ENCODE measurements at regions not wholly inside any gene's neighbourhood (a gene's known extent, or its start where the extent isn't known, plus 50 kb on each side); places are given as distances from the start of the nearest gene placed in this dataset.

GRCh38 chr16:50985733-50986132 is 165.3 kb downstream of the SALL1 start:
- H3K9me3 ChIP-seq (ENCODE audit: control insufficient read depth, insufficient read depth, low read length) = no peaks in the 10 kb centered on the region
- intact Hi-C loops (cut with micrococcal nuclease) = no loop called here
- H3K4me1 ChIP-seq (ENCODE audit: control insufficient read depth, insufficient read depth, low read length) = no peaks in the 10 kb centered on the region
- no peaks in the 10 kb centered on the region for H3K9me3 Mint-ChIP-seq
- 56% methylated on average over 2 of the region's 2 CpGs for WGBS (ENCODE audit: insufficient coverage)
- H3K4me3 ChIP-seq (ENCODE audit: low read length) = no peak overlapping the region
- peaks cover 0 to 5% of the 10 kb centered on the region in 2 donors for H3K27me3 Mint-ChIP-seq (ENCODE audit: low read depth in 2 of 2)
- no peaks in the 10 kb centered on the region for H3K36me3 Mint-ChIP-seq
- ATAC-seq (peak in 1 of 3 donors; percentile 24), DNase-seq (no peak)
- no peak overlapping the region for H3K27ac Mint-ChIP-seq
- no peaks in the 10 kb centered on the region for H3K36me3 ChIP-seq (ENCODE audit: control insufficient read depth, insufficient read depth, low read length)
- TF ChIP-seq CTCF (IDR thresholded peaks at IDR 0.05) = no peak
- H3K4me1 Mint-ChIP-seq = no peaks in the 10 kb centered on the region
- no peak overlapping the region for H3K27ac ChIP-seq (ENCODE audit: low read length)
- H3K4me3 Mint-ChIP-seq = no peak overlapping the region
- H3K27me3 ChIP-seq (ENCODE audit: control insufficient read depth, insufficient read depth, low read length) = no peaks in the 10 kb centered on the region

- TF ChIP-seq CTCF (IDR thresholded peaks at IDR 0.05) = no peak
- Histone ChIP-seq H3K4me1 (ENCODE audit: control insufficient read depth, insufficient read depth, low read length) (no peaks in the 10 kb centered on the region), H3K27ac (ENCODE audit: low read length) (no peak overlapping the region), H3K27me3 (ENCODE audit: control insufficient read depth, insufficient read depth, low read length) (no peaks in the 10 kb centered on the region), H3K36me3 (ENCODE audit: control insufficient read depth, insufficient read depth, low read length) (no peaks in the 10 kb centered on the region), H3K9me3 (ENCODE audit: control insufficient read depth, insufficient read depth, low read length) (no peaks in the 10 kb centered on the region), H3K4me3 (ENCODE audit: low read length) (no peak overlapping the region)
- Mint-ChIP-seq H3K27ac (no peak overlapping the region), H3K9me3 (no peaks in the 10 kb centered on the region), H3K4me3 (no peak overlapping the region), H3K4me1 (no peaks in the 10 kb centered on the region), H3K27me3 (ENCODE audit: low read depth in 2 of 2) (peaks cover 0 to under 1% of the 10 kb centered on the region in 2 donors), H3K36me3 (no peaks in the 10 kb centered on the region)
- DNase-seq (no peak), ATAC-seq (no peak)
- WGBS (ENCODE audit: insufficient coverage) = 58% methylated on average over 3 of the region's 6 CpGs
- intact Hi-C loops (cut with micrococcal nuclease) = no loop called here
These were observed 166.4 kb downstream of the SALL1 start for GRCh38 chr16:50984688-50985087.

GRCh38 chr16:50982808-50983207 is 168.3 kb downstream of the SALL1 start:
- Histone ChIP-seq H3K9me3 (ENCODE audit: control insufficient read depth, insufficient read depth, low read length) (no peaks in the 10 kb centered on the region), H3K36me3 (ENCODE audit: control insufficient read depth, insufficient read depth, low read length) (no peaks in the 10 kb centered on the region), H3K4me3 (ENCODE audit: low read length) (no peak overlapping the region), H3K27me3 (ENCODE audit: control insufficient read depth, insufficient read depth, low read length) (no peaks in the 10 kb centered on the region), H3K27ac (ENCODE audit: low read length) (no peak overlapping the region), H3K4me1 (ENCODE audit: control insufficient read depth, insufficient read depth, low read length) (no peaks in the 10 kb centered on the region)
- intact Hi-C loops (cut with micrococcal nuclease) = no loop called here
- no peak for ATAC-seq
- Mint-ChIP-seq H3K9me3 (no peaks in the 10 kb centered on the region), H3K36me3 (no peaks in the 10 kb centered on the region), H3K4me3 (no peak overlapping the region), H3K4me1 (no peaks in the 10 kb centered on the region), H3K27ac (no peak overlapping the region), H3K27me3 (ENCODE audit: low read depth in 2 of 2) (no peaks in the 10 kb centered on the region)
- no peak for TF ChIP-seq CTCF (IDR thresholded peaks at IDR 0.05)
- DNase-seq = no peak

- no peaks in the 10 kb centered on the region for H3K4me1 Mint-ChIP-seq
- intact Hi-C loops (cut with micrococcal nuclease) = no loop called here
These were observed 169.1 kb downstream of the SALL1 start for GRCh38 chr16:50981951-50982350.

More at GRCh38 chr16:50981951-50982350, 169.1 kb downstream of the SALL1 start:
- ATAC-seq (no peak), DNase-seq (no peak)
- no peak overlapping the region for H3K4me3 Mint-ChIP-seq
- no peaks in the 10 kb centered on the region for H3K9me3 Mint-ChIP-seq
- H3K4me1 ChIP-seq (ENCODE audit: control insufficient read depth, insufficient read depth, low read length) = no peaks in the 10 kb centered on the region
- H3K27ac ChIP-seq (ENCODE audit: low read length) = no peak overlapping the region
- no peaks in the 10 kb centered on the region for H3K27me3 ChIP-seq (ENCODE audit: control insufficient read depth, insufficient read depth, low read length)
- H3K36me3 ChIP-seq (ENCODE audit: control insufficient read depth, insufficient read depth, low read length) = no peaks in the 10 kb centered on the region
- 82% methylated on average over 6 of the region's 6 CpGs for WGBS (ENCODE audit: insufficient coverage)
- no peak overlapping the region for H3K4me3 ChIP-seq (ENCODE audit: low read length)
- no peaks in the 10 kb centered on the region for H3K9me3 ChIP-seq (ENCODE audit: control insufficient read depth, insufficient read depth, low read length)
- H3K36me3 Mint-ChIP-seq = no peaks in the 10 kb centered on the region
- no peak for TF ChIP-seq CTCF (IDR thresholded peaks at IDR 0.05)
- no peak overlapping the region for H3K27ac Mint-ChIP-seq
- H3K27me3 Mint-ChIP-seq (ENCODE audit: low read depth in 2 of 2) = no peaks in the 10 kb centered on the region
